IMR-90 (cell line): ENCODE measurements at regions not wholly inside any gene's neighbourhood (a gene's known extent, or its start where the extent isn't known, plus 50 kb on each side); places are given as distances from the start of the nearest gene placed in this dataset.

ENCODE experiments used
- ATAC-seq: fragments of 200-7000 bp; cut with Tn5 transposase; 2 replicates; pipeline ENCODE4 v1.9.1; 2020; ENCODE audit warnings: low read depth, mild to moderate bottlenecking, moderate library complexity
- BruUV-seq: library from RNA; stranded (reverse); fragments of 400-500 nt; replicated peaks from 2 replicates; lab custom pipeline; 2021; lab: Mats Ljungman, UMichigan
- CTCF ChIA-PET: fragments of 300-600 bp; formaldehyde crosslinking; extraction: SDS; loops from one replicate; lab custom pipeline; 2021; ENCODE audit warnings: antibody characterized with exemption; lab: Yijun Ruan, JAX
- POLR2A ChIA-PET: fragments of 300-600 bp; sonication (Branson Sonifier 250); formaldehyde crosslinking; loops from one replicate; lab custom pipeline; 2022; ENCODE audit warnings: antibody characterized with exemption; ENCODE audit not compliant: unreplicated experiment; lab: Charles Lee
- DNase-seq: peaks from one replicate; pipeline ENCODE4 v3.0.0; 2013
- H2AFZ ChIP-seq: replicated peaks from 2 replicates; pipeline ENCODE3; 2013; ENCODE audit warnings: low read length, mild to moderate bottlenecking; ENCODE audit not compliant: poor library complexity
- H2AK5ac ChIP-seq: 2 replicates; pipeline ENCODE4 v1.6.1; 2013; ENCODE audit warnings: low read depth, low read length, inconsistent platforms
- H2AK9ac ChIP-seq: replicated peaks from 2 replicates; pipeline ENCODE3; 2013; ENCODE audit warnings: mild to moderate bottlenecking, low read depth, low read length, moderate library complexity; ENCODE audit not compliant: poor library complexity
- H2BK120ac ChIP-seq: 2 replicates; pipeline ENCODE4 v1.6.1; 2013; ENCODE audit warnings: low read depth, low read length, inconsistent platforms
- H2BK15ac ChIP-seq: 3 replicates; pipeline ENCODE4 v1.6.1; 2013; ENCODE audit warnings: low read depth, low read length, inconsistent platforms
- H2BK20ac ChIP-seq: 2 replicates; pipeline ENCODE4 v1.6.1; 2013; ENCODE audit warnings: low read depth, mild to moderate bottlenecking, inconsistent platforms, low read length, moderate library complexity
- H2BK5ac ChIP-seq: 2 replicates; pipeline ENCODE4 v1.6.1; 2013; ENCODE audit warnings: mild to moderate bottlenecking, low read depth, low read length, inconsistent platforms; ENCODE audit not compliant: poor library complexity, severe bottlenecking
- H3K14ac ChIP-seq: replicated peaks from 2 replicates; pipeline ENCODE4 v1.6.1; 2013; ENCODE audit warnings: low read depth, low read length, inconsistent platforms
- H3K18ac ChIP-seq: 2 replicates; pipeline ENCODE4 v1.6.1; 2013; ENCODE audit warnings: low read depth, low read length, control low read depth
- H3K23ac ChIP-seq: 2 replicates; pipeline ENCODE4 v1.6.1; 2013; ENCODE audit warnings: low read depth, low read length, inconsistent platforms
- H3K27ac ChIP-seq: 2 replicates; pipeline ENCODE4 v1.5.1; 2013; ENCODE audit warnings: mild to moderate bottlenecking, control low read depth, low read length; ENCODE audit not compliant: insufficient read depth
- H3K27me3 ChIP-seq: 2 replicates; pipeline ENCODE4 v1.6.1; 2013; ENCODE audit warnings: low read length; ENCODE audit not compliant: control insufficient read depth, insufficient read depth
- H3K36me3 ChIP-seq: 2 replicates; pipeline ENCODE4 v1.6.1; 2013; ENCODE audit warnings: low read length, mixed read lengths; ENCODE audit not compliant: control insufficient read depth, insufficient read depth
- H3K4ac ChIP-seq: 2 replicates; pipeline ENCODE4 v1.6.1; 2013; ENCODE audit warnings: low read depth, low read length, inconsistent platforms
- H3K4me1 ChIP-seq: 2 replicates; pipeline ENCODE4 v1.6.1; 2013; ENCODE audit warnings: low read length, mixed read lengths; ENCODE audit not compliant: control insufficient read depth, insufficient read depth
- H3K4me2 ChIP-seq: 2 replicates; pipeline ENCODE4 v1.6.1; 2013; ENCODE audit warnings: low read depth, mild to moderate bottlenecking, control low read depth, low read length, moderate library complexity
- H3K4me3 ChIP-seq: 2 replicates; pipeline ENCODE4 v1.5.1; 2013; ENCODE audit warnings: low read depth, mild to moderate bottlenecking, control low read depth, low read length, moderate library complexity; ENCODE audit not compliant: insufficient read depth
- H3K56ac ChIP-seq: 2 replicates; pipeline ENCODE4 v1.6.1; 2013; ENCODE audit warnings: low read length, inconsistent platforms; ENCODE audit not compliant: insufficient read depth; ENCODE audit errors: extremely low read depth
- H3K79me1 ChIP-seq, 2 experiments: 2 replicates each; pipeline ENCODE4 v1.6.1; 2013; ENCODE audit warnings: low read length in 2 of 2, inconsistent platforms in 1 of 2, low read depth in 1 of 2
- H3K9ac ChIP-seq: 2 replicates; pipeline ENCODE4 v1.6.1; 2013; ENCODE audit warnings: low read depth, low read length, control low read depth
- H3K9me1 ChIP-seq: 2 replicates; pipeline ENCODE4 v1.6.1; 2013; ENCODE audit warnings: low read length, inconsistent platforms; ENCODE audit not compliant: insufficient read depth
- H3K9me3 ChIP-seq: 2 replicates; pipeline ENCODE4 v1.6.1; 2013; ENCODE audit warnings: low read length; ENCODE audit not compliant: control insufficient read depth, insufficient read depth
- H4K20me1 ChIP-seq: 2 replicates; pipeline ENCODE4 v1.6.1; 2013; ENCODE audit warnings: low read length, inconsistent platforms; ENCODE audit not compliant: insufficient read depth
- H4K5ac ChIP-seq: 2 replicates; pipeline ENCODE4 v1.6.1; 2013; ENCODE audit warnings: mild to moderate bottlenecking, low read depth, low read length, control low read depth
- H4K8ac ChIP-seq, 2 experiments: 2 replicates each; pipeline ENCODE4 v1.6.1; 2013; ENCODE audit warnings: low read depth in 2 of 2, low read length in 2 of 2, control low read depth in 1 of 2, inconsistent platforms in 1 of 2
- H4K91ac ChIP-seq: 2 replicates; pipeline ENCODE4 v1.6.1; 2013; ENCODE audit warnings: low read depth, low read length, inconsistent platforms; ENCODE audit not compliant: insufficient read depth
- BHLHE40 ChIP-seq: fragments of 150-350 bp; IDR thresholded peaks from 2 replicates; pipeline ENCODE4 v1.6.1; 2016; ENCODE audit warnings: mild to moderate bottlenecking, low read depth, low read length
- CEBPB ChIP-seq: IDR thresholded peaks from 2 replicates; pipeline ENCODE4 v1.6.1; 2012; ENCODE audit warnings: low read depth, low read length, improper control_type of control experiment
- CHD1 ChIP-seq: IDR thresholded peaks from 2 replicates; pipeline ENCODE4 v1.6.1; 2012; ENCODE audit warnings: low read depth, low read length, improper control_type of control experiment
- FOS ChIP-seq: fragments of 150-350 bp; IDR thresholded peaks from 2 replicates; pipeline ENCODE4 v1.6.1; 2016; ENCODE audit warnings: low read depth, low read length
- MAFK ChIP-seq: IDR thresholded peaks from 2 replicates; pipeline ENCODE4 v1.6.1; 2012; ENCODE audit warnings: low read depth, low read length, improper control_type of control experiment
- MAZ ChIP-seq: IDR thresholded peaks from 2 replicates; pipeline ENCODE4 v1.6.1; 2012; ENCODE audit warnings: low read depth, mild to moderate bottlenecking, low read length, improper control_type of control experiment, moderate library complexity, borderline replicate concordance
- MXI1 ChIP-seq: IDR thresholded peaks from 2 replicates; pipeline ENCODE4 v1.6.1; 2012; ENCODE audit warnings: low read depth, mild to moderate bottlenecking, low read length, moderate library complexity, borderline replicate concordance
- NFE2L2 ChIP-seq: fragments of 150-350 bp; IDR thresholded peaks from 2 replicates; pipeline ENCODE4 v1.6.1; 2016; ENCODE audit warnings: low read depth, mild to moderate bottlenecking, low read length
- POLR2A ChIP-seq: IDR thresholded peaks from 2 replicates; pipeline ENCODE4 v1.6.1; 2012; ENCODE audit warnings: mild to moderate bottlenecking, low read depth, low read length
- RAD21 ChIP-seq: IDR thresholded peaks from 2 replicates; pipeline ENCODE4 v1.6.1; 2012; ENCODE audit warnings: low read length, improper control_type of control experiment
- RCOR1 ChIP-seq: IDR thresholded peaks from 2 replicates; pipeline ENCODE4 v1.6.1; 2012; ENCODE audit warnings: mild to moderate bottlenecking, low read length, improper control_type of control experiment; ENCODE audit not compliant: insufficient replicate concordance
- RFX5 ChIP-seq: IDR thresholded peaks from 2 replicates; pipeline ENCODE4 v1.8.0; 2012; ENCODE audit warnings: low read depth, mild to moderate bottlenecking, low read length, moderate library complexity
- SMC3 ChIP-seq: fragments of 150-350 bp; IDR thresholded peaks from 2 replicates; pipeline ENCODE4 v1.6.1; 2016; ENCODE audit warnings: low read depth, mild to moderate bottlenecking, antibody characterized with exemption, low read length, moderate library complexity
- WGBS, 2 experiments: methylation state at CpG; one replicate each; pipeline versions ENCODE4 v1.1.5 to v1.1.7; 2013; ENCODE audit warnings: missing lambda C conversion rate in 2 of 2; ENCODE audit not compliant: insufficient read length in 1 of 2; ENCODE audit errors: extremely low coverage in 2 of 2; 5-methylcytosine and 5-hydroxymethylcytosine counted together
- dilution Hi-C: fragments of 300-500 bp; cut with HindIII; formaldehyde crosslinking; loops from one replicate; pipeline ENCODE4 v1.14.3; 2018; ENCODE audit warnings: low sequenced_read_pairs; ENCODE audit not compliant: unreplicated experiment
- in situ Hi-C: fragments of 300-500 bp; cut with MboI; formaldehyde crosslinking; loops from 3 replicates; pipeline ENCODE4 v1.14.3; 2019; ENCODE audit warnings: low sequenced_read_pairs, inconsistent platforms, mixed read lengths
- intact Hi-C: fragments of 100-400 bp; cut with micrococcal nuclease; formaldehyde crosslinking; loops from 2 replicates; pipeline ENCODE4 v1.10.0; 2022
- TF ChIP-seq, protein P1 (sequence below): conservative IDR thresholded peaks from 2 replicates; pipeline ENCODE4 v1.5.1; 2012; ENCODE audit warnings: mild to moderate bottlenecking, low read depth, low read length, improper control_type of control experiment
- TF ChIP-seq, protein P2 (sequence below): fragments of 150-350 bp; IDR thresholded peaks from 2 replicates; pipeline ENCODE4 v1.6.1; 2016; ENCODE audit warnings: low read depth, mild to moderate bottlenecking, low read length, moderate library complexity, borderline replicate concordance
- TF ChIP-seq, protein P3 (sequence below): fragments of 150-350 bp; IDR thresholded peaks from 2 replicates; pipeline ENCODE4 v1.6.1; 2017; ENCODE audit warnings: mild to moderate bottlenecking, antibody characterized with exemption, low read length, low read depth

DNA sequence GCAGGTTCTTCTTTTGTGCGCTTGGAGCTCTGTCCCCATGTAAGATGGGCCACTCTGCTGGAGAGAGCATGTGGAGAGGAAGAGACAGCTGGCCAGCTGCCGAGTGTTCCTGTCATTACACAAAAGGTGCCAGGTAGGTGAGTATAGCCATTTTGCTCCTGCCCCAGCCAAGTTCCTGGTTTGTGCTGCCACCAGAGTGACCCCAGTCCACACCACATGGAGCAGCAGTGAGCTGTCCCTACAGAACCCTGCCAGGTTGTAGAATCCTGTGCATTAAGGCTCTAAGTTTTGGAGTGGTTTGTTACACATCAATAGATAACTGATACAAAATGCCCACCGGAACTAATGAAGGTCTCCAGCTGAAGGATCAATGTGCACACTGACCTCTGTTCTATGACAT lies 84.6 kb upstream of the GHITM start:
- Histone ChIP-seq H3K36me3 (no peaks in the 10 kb centered on the region), H3K18ac (no peak overlapping the region), H2BK20ac (no peak overlapping the region), H3K23ac (no peak overlapping the region), H3K9me3 (no peaks in the 10 kb centered on the region), H3K9me1 (no peaks in the 10 kb centered on the region), H4K91ac (no peak overlapping the region), H4K8ac (no peak overlapping the region), H3K4me3 (no peak overlapping the region), H3K4ac (no peak overlapping the region), H2AFZ (no peak overlapping the region), H3K56ac (no peak overlapping the region), H3K27ac (no peak overlapping the region), H3K4me1 (no peaks in the 10 kb centered on the region), H3K79me1 (no peaks in the 10 kb centered on the region), H2AK9ac (no peak overlapping the region), H3K27me3 (no peaks in the 10 kb centered on the region), H2BK120ac (no peak overlapping the region), H2BK5ac (no peak overlapping the region), H4K20me1 (no peaks in the 10 kb centered on the region), H3K9ac (no peak overlapping the region), H3K14ac (no peak overlapping the region), H2AK5ac (no peak overlapping the region), H3K4me2 (no peak overlapping the region), H4K5ac (no peak overlapping the region), H2BK15ac (no peak overlapping the region)
- no CpG with 5 or more reads among the region's 3 CpGs for WGBS, 2 experiments
- in situ Hi-C loops (no loop called here), intact Hi-C loops (loop anchor here (1.0 kb wide), 1 partner anchor 37 kb away; no protein-coding TSS in a partner anchor), dilution Hi-C loops (no loop called here)
- no TSS peak for BruUV-seq
- POLR2A ChIA-PET: no interaction called here
- CTCF ChIA-PET: no interaction called here
- ATAC-seq: no peak
- TF ChIP-seq MAFK: no peak
- no peak for TF ChIP-seq RFX5
- TF ChIP-seq FOS: no peak
- TF ChIP-seq, protein P1, sequence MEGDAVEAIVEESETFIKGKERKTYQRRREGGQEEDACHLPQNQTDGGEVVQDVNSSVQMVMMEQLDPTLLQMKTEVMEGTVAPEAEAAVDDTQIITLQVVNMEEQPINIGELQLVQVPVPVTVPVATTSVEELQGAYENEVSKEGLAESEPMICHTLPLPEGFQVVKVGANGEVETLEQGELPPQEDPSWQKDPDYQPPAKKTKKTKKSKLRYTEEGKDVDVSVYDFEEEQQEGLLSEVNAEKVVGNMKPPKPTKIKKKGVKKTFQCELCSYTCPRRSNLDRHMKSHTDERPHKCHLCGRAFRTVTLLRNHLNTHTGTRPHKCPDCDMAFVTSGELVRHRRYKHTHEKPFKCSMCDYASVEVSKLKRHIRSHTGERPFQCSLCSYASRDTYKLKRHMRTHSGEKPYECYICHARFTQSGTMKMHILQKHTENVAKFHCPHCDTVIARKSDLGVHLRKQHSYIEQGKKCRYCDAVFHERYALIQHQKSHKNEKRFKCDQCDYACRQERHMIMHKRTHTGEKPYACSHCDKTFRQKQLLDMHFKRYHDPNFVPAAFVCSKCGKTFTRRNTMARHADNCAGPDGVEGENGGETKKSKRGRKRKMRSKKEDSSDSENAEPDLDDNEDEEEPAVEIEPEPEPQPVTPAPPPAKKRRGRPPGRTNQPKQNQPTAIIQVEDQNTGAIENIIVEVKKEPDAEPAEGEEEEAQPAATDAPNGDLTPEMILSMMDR: no peak
- no peak for TF ChIP-seq RAD21
- TF ChIP-seq, protein P2, sequence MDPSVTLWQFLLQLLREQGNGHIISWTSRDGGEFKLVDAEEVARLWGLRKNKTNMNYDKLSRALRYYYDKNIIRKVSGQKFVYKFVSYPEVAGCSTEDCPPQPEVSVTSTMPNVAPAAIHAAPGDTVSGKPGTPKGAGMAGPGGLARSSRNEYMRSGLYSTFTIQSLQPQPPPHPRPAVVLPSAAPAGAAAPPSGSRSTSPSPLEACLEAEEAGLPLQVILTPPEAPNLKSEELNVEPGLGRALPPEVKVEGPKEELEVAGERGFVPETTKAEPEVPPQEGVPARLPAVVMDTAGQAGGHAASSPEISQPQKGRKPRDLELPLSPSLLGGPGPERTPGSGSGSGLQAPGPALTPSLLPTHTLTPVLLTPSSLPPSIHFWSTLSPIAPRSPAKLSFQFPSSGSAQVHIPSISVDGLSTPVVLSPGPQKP: no peak
- TF ChIP-seq, protein P3, sequence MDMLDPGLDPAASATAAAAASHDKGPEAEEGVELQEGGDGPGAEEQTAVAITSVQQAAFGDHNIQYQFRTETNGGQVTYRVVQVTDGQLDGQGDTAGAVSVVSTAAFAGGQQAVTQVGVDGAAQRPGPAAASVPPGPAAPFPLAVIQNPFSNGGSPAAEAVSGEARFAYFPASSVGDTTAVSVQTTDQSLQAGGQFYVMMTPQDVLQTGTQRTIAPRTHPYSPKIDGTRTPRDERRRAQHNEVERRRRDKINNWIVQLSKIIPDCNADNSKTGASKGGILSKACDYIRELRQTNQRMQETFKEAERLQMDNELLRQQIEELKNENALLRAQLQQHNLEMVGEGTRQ: no peak
- no peak for TF ChIP-seq POLR2A
- no peak for TF ChIP-seq SMC3
- no peak for TF ChIP-seq CEBPB
- no peak for TF ChIP-seq RCOR1
- TF ChIP-seq NFE2L2: no peak
- no peak for TF ChIP-seq MXI1
- TF ChIP-seq MAZ: no peak
- TF ChIP-seq CHD1: no peak
- TF ChIP-seq BHLHE40: no peak
- DNase-seq: no peak
